Right lobe of liver (tissue), 6 donors: ENCODE measurements at regions not wholly inside any gene's neighbourhood (a gene's known extent, or its start where the extent isn't known, plus 50 kb on each side); places are given as distances from the start of the nearest gene placed in this dataset.

Source experiments
- ATAC-seq, 4 donors: fragments of 200-7000 bp; cut with Tn5 transposase; one replicate each; pipeline ENCODE4 v1.9.1; 2020; ENCODE audit warnings: mild to moderate bottlenecking in 4 of 4, moderate library complexity in 4 of 4
- DNase-seq, 3 donors: peaks; one replicate each; pipeline ENCODE4 v3.0.0-alpha.2; 2020
- H3K27ac ChIP-seq, 3 donors: fragments of 200-600 bp; one replicate each; pipeline ENCODE4 v1.8.0; 2022
- H3K27me3 ChIP-seq, 2 donors: fragments of 200-600 bp; one replicate each; pipeline ENCODE4 v1.8.0; 2022
- H3K36me3 ChIP-seq, 4 donors: fragments of 200-600 bp; sonication (generic) in 1 of 4; one replicate each; pipeline versions ENCODE4 v1.5.1 to v1.8.0; 2017 to 2022; ENCODE audit warnings: control low read depth in 1 of 4
- H3K4me1 ChIP-seq, 4 donors: fragments of 200-600 bp; sonication (generic) in 1 of 4; one replicate each; pipeline versions ENCODE4 v1.5.1 to v1.8.0; 2017 to 2022; ENCODE audit warnings: control low read depth in 1 of 4
- H3K4me3 ChIP-seq, 3 donors: fragments of 200-600 bp; one replicate each; pipeline ENCODE4 v1.8.0; 2022
- H3K9me3 ChIP-seq, 4 donors: fragments of 200-600 bp; sonication (generic) in 1 of 4; one replicate each; pipeline versions ENCODE4 v1.5.1 to v1.8.0; 2017 to 2022; ENCODE audit warnings: control low read depth in 1 of 4
- CTCF ChIP-seq, 4 donors: fragments of 200-600 bp in 3 of 4; fragments of 450-650 bp in 1 of 4; IDR thresholded peaks; one replicate each; pipeline versions ENCODE4 v1.5.1 to v1.8.0; 2016 to 2022; ENCODE audit warnings: antibody characterized with exemption in 4 of 4, mild to moderate bottlenecking in 2 of 4
- POLR2A ChIP-seq: fragments of 450-650 bp; IDR thresholded peaks from one replicate; pipeline ENCODE4 v1.6.1; 2017; ENCODE audit warnings: antibody characterized with exemption, mild to moderate bottlenecking
- WGBS: methylation state at CpG from one replicate; pipeline ENCODE4 v1.1.6; 2018; ENCODE audit warnings: low coverage, low lambda C conversion rate; ENCODE audit not compliant: insufficient coverage; ENCODE audit errors: missing lambda C conversion rate; 5-methylcytosine and 5-hydroxymethylcytosine counted together
- intact Hi-C, 2 donors: fragments of 100-400 bp; cut with DNase I; formaldehyde crosslinking; loops; one replicate each; pipeline versions ENCODE4 v1.11.2 to v1.14.1; 2022
- donor health status: DM: no; HTN: yes; CAD: no.
- donor health status: DM: no; HTN: no; CAD: no.
- donor health status: DM: no; HTN: no; CAD: no.
- donor health status: DM: no; HTN: yes; CAD: no.
- donor health status: DM: no; HTN: yes; CAD: no.

DNA sequence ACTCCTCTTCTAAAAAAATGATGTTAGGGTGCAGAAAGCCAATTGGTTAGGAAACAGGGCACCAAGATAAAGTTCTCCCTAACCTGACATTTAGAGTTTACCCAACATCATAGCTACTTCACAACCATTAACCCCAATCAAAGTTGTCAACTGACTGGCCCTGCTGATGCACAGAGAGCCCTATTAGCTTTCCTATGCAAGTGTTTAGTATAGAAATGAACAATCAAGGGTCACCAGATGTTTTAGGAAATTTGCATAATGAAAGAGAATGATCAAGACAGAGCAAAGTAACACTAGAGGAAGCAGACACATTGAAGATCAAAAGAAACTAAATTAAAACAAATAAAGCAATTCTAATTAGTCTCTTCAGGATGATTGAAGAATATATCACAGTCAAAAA lies 64.2 kb upstream of the DCC start:
- DNase-seq: no peak
- no peaks in the 10 kb centered on the region for H3K9me3 ChIP-seq
- no peak overlapping the region for H3K27ac ChIP-seq
- intact Hi-C loops: no loop called here
- H3K36me3 ChIP-seq: no peaks in the 10 kb centered on the region
- no peak for TF ChIP-seq CTCF (IDR thresholded peaks at IDR 0.05)
- no peak for TF ChIP-seq POLR2A
- H3K27me3 ChIP-seq: no peaks in the 10 kb centered on the region
- ATAC-seq: no peak
- H3K4me1 ChIP-seq: no peaks in the 10 kb centered on the region
- H3K4me3 ChIP-seq: no peak overlapping the region

GRCh38 chr18:52277785-52278184 lies 62.2 kb upstream of the DCC start:
- no peak for TF ChIP-seq POLR2A
- no peak for TF ChIP-seq CTCF (IDR thresholded peaks at IDR 0.05)
- DNase-seq (no peak), ATAC-seq (peak; percentile 79 to 98 (median 86))
- Histone ChIP-seq H3K36me3 (no peaks in the 10 kb centered on the region), H3K27me3 (no peaks in the 10 kb centered on the region), H3K9me3 (no peaks in the 10 kb centered on the region), H3K4me3 (no peak overlapping the region), H3K27ac (no peak overlapping the region), H3K4me1 (no peaks in the 10 kb centered on the region)
- 18% methylated on average over 2 of the region's 2 CpGs for WGBS
- intact Hi-C loops: no loop called here

GRCh38 chr18:52278191-52278590 lies 61.8 kb upstream of the DCC start:
- Histone ChIP-seq H3K9me3 (no peaks in the 10 kb centered on the region), H3K27ac (no peak overlapping the region), H3K4me3 (no peak overlapping the region), H3K36me3 (no peaks in the 10 kb centered on the region), H3K27me3 (no peaks in the 10 kb centered on the region), H3K4me1 (no peaks in the 10 kb centered on the region)
- intact Hi-C loops: no loop called here
- WGBS: 13% methylated on average over 2 of the region's 2 CpGs
- TF ChIP-seq POLR2A: no peak
- no peak for TF ChIP-seq CTCF (IDR thresholded peaks at IDR 0.05)
- ATAC-seq (peak; percentile 47 to 79 (median 62)), DNase-seq (no peak)

GRCh38 chr18:52280702-52281101 lies 59.3 kb upstream of the DCC start:
- DNase-seq (no peak), ATAC-seq (no peak)
- no peaks in the 10 kb centered on the region for H3K36me3 ChIP-seq
- intact Hi-C loops: loop anchor here in 1 of 2 donors (10.0 kb wide), 1 partner anchor 616 kb away; no protein-coding TSS in a partner anchor
- peaks cover 0 to 6% (median 0%) of the 10 kb centered on the region in 4 donors for H3K4me1 ChIP-seq
- H3K27ac ChIP-seq: no peak overlapping the region
- H3K27me3 ChIP-seq: no peaks in the 10 kb centered on the region
- H3K9me3 ChIP-seq: no peaks in the 10 kb centered on the region
- 83% methylated on average over 2 of the region's 2 CpGs for WGBS
- no peak overlapping the region for H3K4me3 ChIP-seq
- no peak for TF ChIP-seq POLR2A

DNA sequence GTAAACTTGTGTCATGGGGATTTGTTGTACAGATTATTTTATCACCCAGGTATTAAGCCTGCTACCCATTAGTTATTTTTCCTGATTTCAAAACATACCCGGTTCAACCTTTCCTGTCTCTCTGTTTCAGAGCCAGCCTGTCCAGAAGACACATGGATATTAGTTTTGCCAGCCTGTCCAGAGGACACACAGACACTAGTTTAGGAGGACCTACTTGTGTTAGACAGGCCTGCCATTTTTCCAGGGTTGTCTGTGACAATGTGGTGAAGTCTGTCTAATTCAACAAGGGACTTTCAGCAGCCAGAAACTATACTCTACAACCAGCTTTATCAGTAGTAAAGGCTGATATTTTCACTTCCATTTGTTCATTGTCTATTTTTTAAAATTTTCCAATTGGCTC lies 56.1 kb upstream of the DCC start:
- no peak overlapping the region for H3K27ac ChIP-seq
- no peaks in the 10 kb centered on the region for H3K9me3 ChIP-seq
- intact Hi-C loops: loop anchor here in 1 of 2 donors (10.0 kb wide), 1 partner anchor 619 kb away; no protein-coding TSS in a partner anchor
- peaks cover 0 to 6% (median 0%) of the 10 kb centered on the region in 4 donors for H3K4me1 ChIP-seq
- DNase-seq (no peak), ATAC-seq (peak; percentile 51 to 84 (median 62))
- 50% methylated on average over 1 of the region's 1 CpG for WGBS
- no peaks in the 10 kb centered on the region for H3K36me3 ChIP-seq
- H3K27me3 ChIP-seq: no peaks in the 10 kb centered on the region
- H3K4me3 ChIP-seq: no peak overlapping the region
- TF ChIP-seq CTCF (IDR thresholded peaks at IDR 0.05) (no peak), POLR2A (no peak)
